Neural cell (in vitro differentiated cells): ENCODE measurements at regions not wholly inside any gene's neighbourhood (a gene's known extent, or its start where the extent isn't known, plus 50 kb on each side); places are given as distances from the start of the nearest gene placed in this dataset.

Experiments used
- H2AFZ ChIP-seq: fragments of 200-600, 300-800 bp; sonication (generic), shearing (Covaris generic); 2 replicates; pipeline ENCODE4 v1.6.0; 2014; ENCODE audit warnings: low read depth, mild to moderate bottlenecking, antibody characterized with exemption, low read length, moderate library complexity
- H3F3A ChIP-seq: fragments of 200-600 bp; shearing (Covaris generic); 2 replicates; pipeline ENCODE4 v1.6.1; 2016; ENCODE audit warnings: mild to moderate bottlenecking, moderate library complexity, mixed read lengths, antibody characterized with exemption, low read length; ENCODE audit not compliant: insufficient read depth, poor library complexity, severe bottlenecking
- H3K27ac ChIP-seq: fragments of 200-600, 300-800 bp; sonication (generic), shearing (Covaris generic); 2 replicates; pipeline ENCODE4 v1.5.1; 2014; ENCODE audit warnings: mild to moderate bottlenecking, low read length, moderate library complexity
- H3K27me3 ChIP-seq: fragments of 300-800, 200-600 bp; sonication (generic), shearing (Covaris generic); 2 replicates; pipeline ENCODE4 v1.6.0; 2014; ENCODE audit warnings: mild to moderate bottlenecking, low read depth, low read length, moderate library complexity; ENCODE audit not compliant: insufficient read depth
- H3K36me3 ChIP-seq: fragments of 300-800, 200-600 bp; sonication (generic), shearing (Covaris generic); 2 replicates; pipeline ENCODE4 v1.5.1; 2014; ENCODE audit warnings: mild to moderate bottlenecking, antibody characterized with exemption, low read length, moderate library complexity; ENCODE audit not compliant: insufficient read depth
- H3K4me2 ChIP-seq: fragments of 300-800, 200-600 bp; sonication (generic), shearing (Covaris generic); 2 replicates; pipeline ENCODE4 v1.6.0; 2014; ENCODE audit warnings: mild to moderate bottlenecking, low read length
- H3K4me3 ChIP-seq: fragments of 300-800, 200-600 bp; sonication (generic), shearing (Covaris generic); 2 replicates; pipeline ENCODE4 v1.5.1; 2014; ENCODE audit warnings: mild to moderate bottlenecking, low read length, moderate library complexity
- H3K79me2 ChIP-seq: fragments of 200-600 bp; shearing (Covaris generic); replicated peaks from 2 replicates; pipeline ENCODE4 v1.6.0; 2014; ENCODE audit warnings: mild to moderate bottlenecking, low read length, moderate library complexity; ENCODE audit not compliant: insufficient read depth
- H3K9ac ChIP-seq: fragments of 300-800, 200-600 bp; sonication (generic), shearing (Covaris generic); 2 replicates; pipeline ENCODE4 v1.6.1; 2016; ENCODE audit warnings: mild to moderate bottlenecking, low read length, mixed read lengths
- H3K9me2 ChIP-seq: fragments of 200-600 bp; shearing (Covaris generic); 2 replicates; pipeline ENCODE4 v1.6.1; 2016; ENCODE audit warnings: mild to moderate bottlenecking, low read length, mixed read lengths; ENCODE audit not compliant: insufficient read depth
- H3K9me3 ChIP-seq: fragments of 200-600, 300-800 bp; sonication (generic), shearing (Covaris generic); 2 replicates; pipeline ENCODE4 v1.6.1; 2016; ENCODE audit warnings: mild to moderate bottlenecking, mixed run types, low read length, moderate library complexity, mixed read lengths
- H4K20me1 ChIP-seq: fragments of 200-600 bp; shearing (Covaris generic); 2 replicates; pipeline ENCODE4 v1.6.1; 2016; ENCODE audit warnings: mild to moderate bottlenecking, mixed run types; ENCODE audit not compliant: insufficient read depth
- CTCF ChIP-seq: fragments of 450-650 bp; IDR thresholded peaks from 2 replicates; pipeline ENCODE4 v1.5.1; 2014; ENCODE audit warnings: antibody characterized with exemption, mild to moderate bottlenecking, moderate library complexity; ENCODE audit not compliant: poor library complexity, severe bottlenecking
- EP300 ChIP-seq: fragments of 450-650 bp; conservative IDR thresholded peaks from 2 replicates; pipeline ENCODE4 v1.6.1; 2014; ENCODE audit warnings: antibody characterized with exemption, mild to moderate bottlenecking, moderate library complexity; ENCODE audit not compliant: poor library complexity, severe bottlenecking
- EZH2 ChIP-seq: fragments of 200-600, 300-800 bp; shearing (Covaris generic), sonication (generic); IDR thresholded peaks from 2 replicates; pipeline ENCODE4 v1.6.1; 2014; ENCODE audit warnings: antibody characterized with exemption, low read length, borderline replicate concordance, mild to moderate bottlenecking; ENCODE audit not compliant: insufficient read depth, poor library complexity, severe bottlenecking
- MXI1 ChIP-seq: fragments of 450-650 bp; conservative IDR thresholded peaks from 2 replicates; pipeline ENCODE4 v1.6.1; 2014; ENCODE audit warnings: antibody characterized with exemption, mild to moderate bottlenecking; ENCODE audit not compliant: poor library complexity, severe bottlenecking
- POLR2AphosphoS5 ChIP-seq: IDR thresholded peaks from 2 replicates; pipeline ENCODE4 v1.6.1; 2012
- RAD21 ChIP-seq: fragments of 450-650 bp; conservative IDR thresholded peaks from 2 replicates; pipeline ENCODE4 v1.6.1; 2014; ENCODE audit warnings: antibody characterized with exemption, mild to moderate bottlenecking, moderate library complexity
- REST ChIP-seq: IDR thresholded peaks from 2 replicates; pipeline ENCODE4 v1.6.1; 2012; ENCODE audit warnings: borderline replicate concordance
- SMC3 ChIP-seq: fragments of 450-650 bp; conservative IDR thresholded peaks from 2 replicates; pipeline ENCODE4 v1.6.1; 2014; ENCODE audit warnings: antibody characterized with exemption, mild to moderate bottlenecking, moderate library complexity; ENCODE audit not compliant: poor library complexity
- TAF1 ChIP-seq: IDR thresholded peaks from 2 replicates; pipeline ENCODE4 v1.6.1; 2012; ENCODE audit warnings: low read depth

DNA sequence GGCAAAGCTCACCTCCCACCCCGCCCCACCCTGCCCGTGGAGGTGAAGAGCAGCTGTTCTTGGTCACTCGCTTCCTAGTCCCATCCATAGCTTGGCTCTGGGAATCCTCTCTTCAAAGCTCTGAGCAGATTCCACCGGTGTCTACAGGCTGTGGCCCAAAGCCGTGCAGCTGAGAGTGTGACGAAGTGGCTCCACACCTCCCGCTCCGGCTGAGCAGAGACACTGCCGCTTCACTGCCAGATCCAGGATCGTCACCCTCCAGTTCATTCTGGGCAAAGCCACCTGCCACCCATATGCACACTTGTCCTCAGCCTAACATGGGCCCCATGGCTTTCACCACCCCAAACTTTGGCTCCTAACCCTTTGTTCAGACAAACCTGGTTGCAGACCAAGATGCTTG, 532.9 kb upstream of the B3GAT1 start:
- H3F3A ChIP-seq: no peaks in the 10 kb centered on the region
- no peaks in the 10 kb centered on the region for H3K27me3 ChIP-seq
- H3K9ac ChIP-seq: no peak overlapping the region
- H3K4me3 ChIP-seq: no peak overlapping the region
- H3K9me3 ChIP-seq: no peaks in the 10 kb centered on the region
- H3K79me2 ChIP-seq: no peaks in the 10 kb centered on the region
- TF ChIP-seq CTCF (no peak), TAF1 (no peak), RAD21 (no peak)
- no peaks in the 10 kb centered on the region for H3K36me3 ChIP-seq
- no peak overlapping the region for H2AFZ ChIP-seq
- H4K20me1 ChIP-seq: no peaks in the 10 kb centered on the region
- H3K9me2 ChIP-seq: no peaks in the 10 kb centered on the region
- H3K4me2 ChIP-seq: no peak overlapping the region
- no peak overlapping the region for H3K27ac ChIP-seq

GRCh38 chr11:134944131-134944530, 532.1 kb upstream of the B3GAT1 start:
- H3F3A ChIP-seq: no peaks in the 10 kb centered on the region
- H3K36me3 ChIP-seq: no peaks in the 10 kb centered on the region
- H3K9me3 ChIP-seq: no peaks in the 10 kb centered on the region
- H3K27ac ChIP-seq: no peak overlapping the region
- H3K9ac ChIP-seq: no peak overlapping the region
- no peaks in the 10 kb centered on the region for H3K79me2 ChIP-seq
- no peaks in the 10 kb centered on the region for H3K9me2 ChIP-seq
- TF ChIP-seq TAF1 (no peak), EZH2 (no peak), CTCF (no peak), POLR2AphosphoS5 (no peak), MXI1 (no peak), RAD21 (no peak), SMC3 (no peak)
- no peak overlapping the region for H2AFZ ChIP-seq
- H4K20me1 ChIP-seq: no peaks in the 10 kb centered on the region
- no peak overlapping the region for H3K4me3 ChIP-seq
- no peak overlapping the region for H3K4me2 ChIP-seq
- H3K27me3 ChIP-seq: no peaks in the 10 kb centered on the region

DNA sequence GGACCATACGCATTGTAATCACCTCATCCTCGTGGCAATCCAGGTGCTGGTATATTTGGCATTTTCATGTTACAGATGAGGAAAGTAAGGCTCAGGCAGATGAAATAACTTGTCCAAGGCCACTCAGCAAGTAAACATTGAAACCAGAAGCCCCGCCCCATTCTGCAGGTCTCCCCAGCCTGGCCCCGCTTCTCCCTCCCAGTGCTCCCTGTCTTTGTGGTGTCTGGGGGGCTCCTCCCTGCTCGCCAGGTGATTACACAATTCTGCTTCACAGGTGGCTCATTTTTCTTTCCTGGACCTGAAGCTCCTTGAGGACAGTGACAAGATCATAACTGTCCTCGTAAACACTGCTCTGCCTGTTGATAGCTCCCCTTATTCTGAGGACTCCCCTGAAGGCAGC, 531.5 kb upstream of the B3GAT1 start:
- Histone ChIP-seq H3K4me3 (no peak overlapping the region), H3K9me3 (no peaks in the 10 kb centered on the region), H3K9ac (no peak overlapping the region), H3K36me3 (no peaks in the 10 kb centered on the region), H3K27me3 (no peaks in the 10 kb centered on the region), H3K79me2 (no peaks in the 10 kb centered on the region), H3K9me2 (no peaks in the 10 kb centered on the region), H4K20me1 (no peaks in the 10 kb centered on the region), H3K4me2 (no peak overlapping the region), H3F3A (no peaks in the 10 kb centered on the region), H3K27ac (no peak overlapping the region), H2AFZ (no peak overlapping the region)
- no peak for TF ChIP-seq POLR2AphosphoS5
- TF ChIP-seq EZH2: no peak
- no peak for TF ChIP-seq SMC3
- TF ChIP-seq TAF1: no peak
- no peak for TF ChIP-seq MXI1
- no peak for TF ChIP-seq RAD21
- no peak for TF ChIP-seq CTCF
- no peak for TF ChIP-seq EP300
- no peak for TF ChIP-seq REST
